K562 (cell line): ENCODE measurements at regions not wholly inside any gene's neighbourhood (a gene's known extent, or its start where the extent isn't known, plus 50 kb on each side); places are given as distances from the start of the nearest gene placed in this dataset.

ENCODE experiments used
- ATAC-seq: fragments of 200-7000 bp; cut with Tn5 transposase; 3 replicates; pipeline ENCODE4 v1.9.1; 2020; ENCODE audit warnings: moderate library complexity
- BruUV-seq: library from RNA; stranded (reverse); fragments of 400-500 nt; replicated peaks from 2 replicates; lab custom pipeline; 2021; lab: Mats Ljungman, UMichigan
- CTCF ChIA-PET: fragments of 300-600 bp; formaldehyde crosslinking; extraction: SDS; loops from one replicate; lab custom pipeline; 2021; ENCODE audit warnings: low intra/inter-chr PET ratio; lab: Yijun Ruan, JAX
- POLR2A ChIA-PET: fragments of 300-600, 350-650 bp; sonication (Branson Sonifier 250); formaldehyde crosslinking; extraction: SDS; loops from one replicate; lab custom pipeline; 2021; ENCODE audit warnings: antibody characterized with exemption, inconsistent platforms; lab: Yijun Ruan, JAX
- DNase-seq, 4 experiments: peaks; one replicate each; pipeline versions ENCODE4 v3.0.0 to v3.0.0-alpha.2; 2011 to 2018; ENCODE audit warnings: low spot score in 3 of 4, mixed read lengths in 3 of 4; ENCODE audit errors: extremely low read depth in 1 of 4
- FAIRE-seq: peaks from 2 replicates; lab custom pipeline; 2011; peaks lifted over from hg19 to GRCh38; lab: Jason Lieb, UNC
- H2AFZ ChIP-seq: 2 replicates; pipeline ENCODE4 v1.6.0; 2011; ENCODE audit warnings: low read depth, low read length, control low read depth, inconsistent platforms
- H3K27ac ChIP-seq: fragments of 200-600 bp; 3 replicates; pipeline ENCODE4 v1.8.0; 2011; ENCODE audit warnings: low read depth, mild to moderate bottlenecking, control low read depth, inconsistent platforms, low read length, moderate library complexity, mixed read lengths; ENCODE audit errors: extremely low read depth
- H3K27me3 ChIP-seq, 2 experiments: fragments of 300-600 bp in 1 of 2; 2 replicates in 1 of 2; 3 replicates in 1 of 2; pipeline versions ENCODE4 v1.6.0 to v1.8.0; 2011; ENCODE audit warnings: inconsistent platforms in 2 of 2, low read length in 2 of 2, mild to moderate bottlenecking in 1 of 2, mixed read lengths in 1 of 2, moderate library complexity in 1 of 2; ENCODE audit not compliant: control insufficient read depth in 2 of 2, insufficient read depth in 2 of 2
- H3K36me3 ChIP-seq: fragments of 300-600 bp; 3 replicates; pipeline ENCODE4 v1.8.0; 2011; ENCODE audit warnings: mild to moderate bottlenecking, low read length, inconsistent platforms; ENCODE audit not compliant: control insufficient read depth, insufficient read depth
- H3K4me1 ChIP-seq, 2 experiments: fragments of 200-600 bp in 1 of 2; replicated peaks in 1 of 2; 2 replicates in 1 of 2; 3 replicates in 1 of 2; pipeline versions ENCODE4 v1.5.1 to v1.8.0; 2011; ENCODE audit warnings: inconsistent platforms in 2 of 2, low read length in 2 of 2, mild to moderate bottlenecking in 1 of 2, mixed read lengths in 1 of 2, moderate library complexity in 1 of 2; ENCODE audit not compliant: control insufficient read depth in 2 of 2, insufficient read depth in 2 of 2
- H3K4me2 ChIP-seq: 2 replicates; pipeline ENCODE4 v1.6.1; 2011; ENCODE audit warnings: low read length, control low read depth, inconsistent platforms, mixed read lengths; ENCODE audit not compliant: insufficient read depth
- H3K4me3 ChIP-seq: fragments of 200-600 bp; sonication (generic), shearing (Covaris generic); 2 replicates; pipeline ENCODE4 v1.5.1; 2016; ENCODE audit warnings: control low read depth, inconsistent platforms
- H3K79me2 ChIP-seq: fragments of 200-600 bp; 3 replicates; pipeline ENCODE4 v1.8.0; 2011; ENCODE audit warnings: low read length, inconsistent platforms; ENCODE audit not compliant: control insufficient read depth, insufficient read depth
- H3K9ac ChIP-seq, 2 experiments: 2 replicates each; pipeline versions ENCODE4 v1.6.0 to v1.6.1; 2011; ENCODE audit warnings: low read depth in 2 of 2, low read length in 2 of 2, control low read depth in 1 of 2, inconsistent platforms in 1 of 2, mild to moderate bottlenecking in 1 of 2, mixed read lengths in 1 of 2; ENCODE audit not compliant: insufficient read depth in 1 of 2
- H3K9me1 ChIP-seq: one replicate; pipeline ENCODE4 v1.6.0; 2011; ENCODE audit warnings: inconsistent platforms, mild to moderate bottlenecking, low read length, moderate library complexity; ENCODE audit not compliant: control insufficient read depth, insufficient read depth
- H3K9me3 ChIP-seq: replicated peaks from 2 replicates; pipeline ENCODE4 v1.5.1; 2011; ENCODE audit warnings: low read depth, low read length, inconsistent platforms; ENCODE audit not compliant: control insufficient read depth, insufficient read depth
- H4K20me1 ChIP-seq: replicated peaks from 2 replicates; pipeline ENCODE4 v1.6.1; 2011; ENCODE audit warnings: low read length, inconsistent platforms, mixed read lengths; ENCODE audit not compliant: control insufficient read depth, insufficient read depth
- BHLHE40 ChIP-seq: IDR thresholded peaks from 2 replicates; pipeline ENCODE4 v1.6.1; 2011; ENCODE audit warnings: low read length, improper control_type of control experiment
- CCAR2 ChIP-seq: fragments of 200-400 bp; formaldehyde crosslinking; IDR thresholded peaks from 2 replicates; pipeline ENCODE4 v1.6.1; 2017; ENCODE audit warnings: mild to moderate bottlenecking, low read depth, low read length
- ETV5 ChIP-seq: sonication (generic); formaldehyde crosslinking; IDR thresholded peaks from 2 replicates; pipeline ENCODE4 v1.4.0; 2020; ENCODE audit warnings: low read depth, mild to moderate bottlenecking, missing genetic modification reagents
- HDAC3 ChIP-seq: fragments of 450-650 bp; IDR thresholded peaks from 2 replicates; pipeline ENCODE4 v1.6.1; 2018; ENCODE audit warnings: borderline replicate concordance, mild to moderate bottlenecking, moderate library complexity; ENCODE audit not compliant: partially characterized antibody
- MTA1 ChIP-seq: fragments of 450-650 bp; IDR thresholded peaks from 2 replicates; pipeline ENCODE4 v1.6.1; 2017; ENCODE audit warnings: borderline replicate concordance
- NCOA2 ChIP-seq, 2 experiments: fragments of 450-650 bp; IDR thresholded peaks; 2 replicates each; pipeline ENCODE4 v1.6.1; 2018; ENCODE audit warnings: mild to moderate bottlenecking in 2 of 2, moderate library complexity in 1 of 2; ENCODE audit not compliant: partially characterized antibody in 2 of 2
- POLR2A ChIP-seq: fragments of 450-650 bp; conservative IDR thresholded peaks from 2 replicates; pipeline ENCODE4 v1.6.1; 2016
- STAT6 ChIP-seq: sonication (generic); formaldehyde crosslinking; IDR thresholded peaks from 2 replicates; pipeline ENCODE4 v1.8.1; 2023; ENCODE audit warnings: mild to moderate bottlenecking, missing genetic modification reagents
- YY1 ChIP-seq, 3 experiments: IDR thresholded peaks; 2 replicates each; pipeline ENCODE4 v1.6.1; 2011; ENCODE audit warnings: low read length in 2 of 3, mild to moderate bottlenecking in 2 of 3, moderate library complexity in 2 of 3, borderline replicate concordance in 1 of 3, control low read depth in 1 of 3, low read depth in 1 of 3; ENCODE audit not compliant: insufficient read depth in 3 of 3, insufficient replicate concordance in 2 of 3, control insufficient read depth in 1 of 3, insufficient read length in 1 of 3; ENCODE audit errors: extremely low read depth in 1 of 3
- ZBED1 ChIP-seq: IDR thresholded peaks from 2 replicates; pipeline ENCODE4 v1.6.1; 2014
- ZNF561 ChIP-seq: fragments of 450-650 bp; formaldehyde crosslinking; conservative IDR thresholded peaks from 2 replicates; pipeline ENCODE4 v1.4.0; 2020; ENCODE audit warnings: mild to moderate bottlenecking, moderate library complexity
- in situ Hi-C: fragments of 300-500 bp; cut with MboI; formaldehyde crosslinking; loops from 4 replicates; pipeline ENCODE4 v1.15.0; 2018; ENCODE audit warnings: inconsistent platforms, mixed read lengths
- intact Hi-C: fragments of 100-400 bp; cut with micrococcal nuclease; formaldehyde crosslinking; loops from 2 replicates; pipeline ENCODE4 v1.14.2; 2022
- TF ChIP-seq, protein P1 (sequence below): sonication (generic); formaldehyde crosslinking; IDR thresholded peaks from 2 replicates; pipeline ENCODE4 v1.8.0; 2023; ENCODE audit warnings: missing genetic modification reagents, mild to moderate bottlenecking, borderline replicate concordance
- TF ChIP-seq, protein P2 (sequence below): sonication (generic); IDR thresholded peaks from 2 replicates; pipeline ENCODE4 v1.6.1; 2016

DNA sequence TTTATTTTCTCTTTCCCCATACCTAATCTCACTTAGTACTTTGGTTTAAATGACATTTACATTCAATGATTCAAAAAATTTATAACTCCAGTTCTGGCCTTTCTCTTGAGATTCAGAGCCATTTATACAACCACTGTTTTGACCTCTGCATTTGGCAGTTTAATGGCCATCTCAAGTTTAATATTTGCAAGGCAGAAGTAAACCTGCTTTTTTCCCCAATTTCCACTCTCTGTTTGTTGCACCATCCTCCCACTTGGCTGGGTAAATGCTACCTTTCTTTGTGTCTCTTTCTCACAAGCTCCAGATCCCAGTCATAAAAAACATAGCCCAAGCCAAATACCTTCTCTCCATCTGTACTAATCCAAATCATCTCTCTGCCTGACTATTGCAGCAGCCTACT lies 315.2 kb upstream of the MTPN start:
- H3K27me3 ChIP-seq = no peaks in the 10 kb centered on the region
- POLR2A ChIA-PET = interaction anchor here (0.6 kb wide), 1 partner anchor 29 kb away, joined by 3 read pairs; no protein-coding TSS in a partner anchor
- no peak overlapping the region for H3K4me2 ChIP-seq
- no peak for FAIRE-seq
- H3K36me3 ChIP-seq = no peaks in the 10 kb centered on the region
- H3K79me2 ChIP-seq = no peaks in the 10 kb centered on the region
- CTCF ChIA-PET = no interaction called here
- H3K27ac ChIP-seq = no peak overlapping the region
- H3K9me3 ChIP-seq = no peaks in the 10 kb centered on the region
- no TSS peak for BruUV-seq
- H3K4me1 ChIP-seq = no peaks in the 10 kb centered on the region
- intact Hi-C loops (no loop called here), in situ Hi-C loops (no loop called here)
- H3K4me3 ChIP-seq = no peak overlapping the region
- no peak for DNase-seq
- H3K9me1 ChIP-seq = no peaks in the 10 kb centered on the region
- H3K9ac ChIP-seq = no peak overlapping the region
- H4K20me1 ChIP-seq = no peaks in the 10 kb centered on the region
- no peak for ATAC-seq
- H2AFZ ChIP-seq = no peak overlapping the region
- TF ChIP-seq CCAR2 = no peak
- TF ChIP-seq, protein P1, sequence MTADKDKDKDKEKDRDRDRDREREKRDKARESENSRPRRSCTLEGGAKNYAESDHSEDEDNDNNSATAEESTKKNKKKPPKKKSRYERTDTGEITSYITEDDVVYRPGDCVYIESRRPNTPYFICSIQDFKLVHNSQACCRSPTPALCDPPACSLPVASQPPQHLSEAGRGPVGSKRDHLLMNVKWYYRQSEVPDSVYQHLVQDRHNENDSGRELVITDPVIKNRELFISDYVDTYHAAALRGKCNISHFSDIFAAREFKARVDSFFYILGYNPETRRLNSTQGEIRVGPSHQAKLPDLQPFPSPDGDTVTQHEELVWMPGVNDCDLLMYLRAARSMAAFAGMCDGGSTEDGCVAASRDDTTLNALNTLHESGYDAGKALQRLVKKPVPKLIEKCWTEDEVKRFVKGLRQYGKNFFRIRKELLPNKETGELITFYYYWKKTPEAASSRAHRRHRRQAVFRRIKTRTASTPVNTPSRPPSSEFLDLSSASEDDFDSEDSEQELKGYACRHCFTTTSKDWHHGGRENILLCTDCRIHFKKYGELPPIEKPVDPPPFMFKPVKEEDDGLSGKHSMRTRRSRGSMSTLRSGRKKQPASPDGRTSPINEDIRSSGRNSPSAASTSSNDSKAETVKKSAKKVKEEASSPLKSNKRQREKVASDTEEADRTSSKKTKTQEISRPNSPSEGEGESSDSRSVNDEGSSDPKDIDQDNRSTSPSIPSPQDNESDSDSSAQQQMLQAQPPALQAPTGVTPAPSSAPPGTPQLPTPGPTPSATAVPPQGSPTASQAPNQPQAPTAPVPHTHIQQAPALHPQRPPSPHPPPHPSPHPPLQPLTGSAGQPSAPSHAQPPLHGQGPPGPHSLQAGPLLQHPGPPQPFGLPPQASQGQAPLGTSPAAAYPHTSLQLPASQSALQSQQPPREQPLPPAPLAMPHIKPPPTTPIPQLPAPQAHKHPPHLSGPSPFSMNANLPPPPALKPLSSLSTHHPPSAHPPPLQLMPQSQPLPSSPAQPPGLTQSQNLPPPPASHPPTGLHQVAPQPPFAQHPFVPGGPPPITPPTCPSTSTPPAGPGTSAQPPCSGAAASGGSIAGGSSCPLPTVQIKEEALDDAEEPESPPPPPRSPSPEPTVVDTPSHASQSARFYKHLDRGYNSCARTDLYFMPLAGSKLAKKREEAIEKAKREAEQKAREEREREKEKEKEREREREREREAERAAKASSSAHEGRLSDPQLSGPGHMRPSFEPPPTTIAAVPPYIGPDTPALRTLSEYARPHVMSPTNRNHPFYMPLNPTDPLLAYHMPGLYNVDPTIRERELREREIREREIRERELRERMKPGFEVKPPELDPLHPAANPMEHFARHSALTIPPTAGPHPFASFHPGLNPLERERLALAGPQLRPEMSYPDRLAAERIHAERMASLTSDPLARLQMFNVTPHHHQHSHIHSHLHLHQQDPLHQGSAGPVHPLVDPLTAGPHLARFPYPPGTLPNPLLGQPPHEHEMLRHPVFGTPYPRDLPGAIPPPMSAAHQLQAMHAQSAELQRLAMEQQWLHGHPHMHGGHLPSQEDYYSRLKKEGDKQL (CRISPR knock-in tag) = no peak
- no peak for TF ChIP-seq ETV5 (CRISPR knock-in tag)
- TF ChIP-seq POLR2A = no peak
- TF ChIP-seq, protein P2, sequence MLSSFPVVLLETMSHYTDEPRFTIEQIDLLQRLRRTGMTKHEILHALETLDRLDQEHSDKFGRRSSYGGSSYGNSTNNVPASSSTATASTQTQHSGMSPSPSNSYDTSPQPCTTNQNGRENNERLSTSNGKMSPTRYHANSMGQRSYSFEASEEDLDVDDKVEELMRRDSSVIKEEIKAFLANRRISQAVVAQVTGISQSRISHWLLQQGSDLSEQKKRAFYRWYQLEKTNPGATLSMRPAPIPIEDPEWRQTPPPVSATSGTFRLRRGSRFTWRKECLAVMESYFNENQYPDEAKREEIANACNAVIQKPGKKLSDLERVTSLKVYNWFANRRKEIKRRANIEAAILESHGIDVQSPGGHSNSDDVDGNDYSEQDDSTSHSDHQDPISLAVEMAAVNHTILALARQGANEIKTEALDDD = no peak
- no peak for TF ChIP-seq MTA1
- no peak for TF ChIP-seq ZBED1
- TF ChIP-seq NCOA2 (IDR thresholded peaks at IDR 0.05; ENCODE audit: partially characterized antibody in 2 of 2) = no peak
- TF ChIP-seq HDAC3 = no peak
- no peak for TF ChIP-seq ZNF561
- no peak for TF ChIP-seq STAT6
- TF ChIP-seq YY1 (IDR thresholded peaks at IDR 0.05; ENCODE audit: borderline replicate concordance in 1 of 3, control insufficient read depth in 1 of 3, extremely low read depth in 1 of 3, insufficient read depth in 3 of 3, insufficient read length in 1 of 3, insufficient replicate concordance in 2 of 3, low read depth in 1 of 3, low read length in 2 of 3) = no peak
- no peak for TF ChIP-seq BHLHE40
